ENCODE measurements at regions not wholly inside any gene's neighbourhood (a gene's known extent, or its start where the extent isn't known, plus 50 kb on each side); places are given as distances from the start of the nearest gene placed in this dataset.
A peak's percentile ranks its signal among the peaks of the same experiment; 100 is the strongest.

DNA sequence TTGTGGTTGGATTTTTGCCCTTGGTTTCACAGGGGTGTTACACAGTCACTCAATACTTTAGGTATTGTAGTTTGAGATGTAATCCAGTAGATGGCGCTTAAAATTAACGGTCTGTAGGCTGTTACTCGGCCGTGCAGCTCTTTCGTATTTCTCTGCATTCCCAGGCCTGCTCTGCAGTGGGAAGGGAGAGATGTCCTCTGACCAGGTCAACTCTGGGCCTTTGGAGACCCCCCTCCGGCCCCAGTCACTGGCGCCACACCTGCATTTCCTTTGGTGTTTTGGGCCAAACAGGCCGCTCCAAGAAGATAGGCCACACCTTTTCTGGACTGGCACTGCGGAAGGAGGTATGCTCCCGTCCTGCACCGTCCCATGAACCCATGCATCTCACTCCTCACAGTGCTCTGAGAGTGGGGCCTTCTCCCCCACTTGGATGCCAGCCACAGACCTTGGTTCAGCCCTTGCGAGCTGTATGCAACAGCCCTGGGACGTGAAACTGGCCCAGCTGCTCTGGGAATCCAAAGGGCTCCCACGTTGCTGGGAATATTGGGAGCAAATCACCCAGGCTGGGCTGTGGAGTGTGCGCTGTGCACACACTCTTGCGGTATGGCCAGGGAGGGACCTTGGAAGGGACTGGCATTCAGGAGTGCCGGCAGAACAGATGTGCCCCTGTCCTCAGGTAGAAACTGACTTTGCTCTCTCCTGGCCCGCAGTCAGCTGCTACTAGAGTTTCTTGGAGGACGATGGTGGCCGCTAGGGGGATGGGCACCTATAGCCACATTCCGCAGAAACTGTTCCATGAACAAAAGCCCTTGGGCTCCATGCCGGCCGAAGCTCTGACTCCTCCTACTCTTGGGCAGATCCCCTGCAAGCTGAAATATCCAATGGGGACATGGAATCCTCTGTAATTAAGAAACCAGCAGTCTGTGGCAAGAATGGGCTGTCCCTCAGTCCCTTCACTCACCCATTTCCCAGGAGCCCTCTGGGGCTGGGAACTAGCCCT lies 410.5 kb upstream of the CADM2 start:
- Histone ChIP-seq H3K36me3 (no peaks in the 10 kb centered on the region), H3K27me3 (no peaks in the 10 kb centered on the region), H3K4me3 (no peak overlapping the region), H3K27ac (no peak overlapping the region), H3K9me3 (no peaks in the 10 kb centered on the region), H3K4me1 (no peaks in the 10 kb centered on the region)
- TF ChIP-seq CTCF (IDR thresholded peaks at IDR 0.05): peak; percentile 45 to 70
- no peak for DNase-seq (ENCODE audit: low spot score)

- DNase-seq (ENCODE audit: low spot score): no peak
- H3K36me3 ChIP-seq: no peaks in the 10 kb centered on the region
- H3K27ac ChIP-seq: no peak overlapping the region
- H3K27me3 ChIP-seq: no peaks in the 10 kb centered on the region
- no peaks in the 10 kb centered on the region for H3K4me1 ChIP-seq
- no peak for TF ChIP-seq CTCF (IDR thresholded peaks at IDR 0.05)
- H3K9me3 ChIP-seq: no peaks in the 10 kb centered on the region
- no peak overlapping the region for H3K4me3 ChIP-seq
Measured at GRCh38 chr3:84555629-84556028, 403.2 kb upstream of the CADM2 start.

DNA sequence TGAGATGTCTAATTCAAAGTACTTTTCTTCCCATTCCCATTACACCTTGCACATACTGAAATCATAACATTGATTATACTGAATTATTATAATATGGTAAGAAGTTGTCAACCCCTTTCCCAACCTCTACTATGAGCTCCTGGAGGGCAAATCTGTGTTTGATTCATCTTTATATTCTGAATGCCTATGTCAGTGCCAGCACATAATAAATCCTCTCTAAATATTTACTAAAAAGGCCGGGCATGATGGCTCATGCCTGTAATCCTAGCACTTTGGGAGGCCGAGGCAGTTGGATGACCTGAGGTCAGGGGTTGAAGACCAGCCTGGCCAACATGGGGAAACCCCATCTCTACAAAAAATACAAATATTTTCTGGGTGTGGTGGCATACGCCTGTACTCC lies 392.5 kb upstream of the CADM2 start:
- Histone ChIP-seq H3K4me1 (no peaks in the 10 kb centered on the region), H3K4me3 (no peak overlapping the region), H3K9me3 (no peaks in the 10 kb centered on the region), H3K36me3 (no peaks in the 10 kb centered on the region), H3K27me3 (no peaks in the 10 kb centered on the region), H3K27ac (no peak overlapping the region)
- no peak for TF ChIP-seq CTCF (IDR thresholded peaks at IDR 0.05)
- no peak for DNase-seq (ENCODE audit: low spot score)

GRCh38 chr3:84567796-84568195 lies 391.0 kb upstream of the CADM2 start:
- DNase-seq (ENCODE audit: low spot score): no peak
- no peak for TF ChIP-seq CTCF (IDR thresholded peaks at IDR 0.05)
- H3K36me3 ChIP-seq: no peaks in the 10 kb centered on the region
- no peaks in the 10 kb centered on the region for H3K4me1 ChIP-seq
- no peak overlapping the region for H3K27ac ChIP-seq
- no peak overlapping the region for H3K4me3 ChIP-seq
- no peaks in the 10 kb centered on the region for H3K27me3 ChIP-seq
- no peaks in the 10 kb centered on the region for H3K9me3 ChIP-seq

DNA sequence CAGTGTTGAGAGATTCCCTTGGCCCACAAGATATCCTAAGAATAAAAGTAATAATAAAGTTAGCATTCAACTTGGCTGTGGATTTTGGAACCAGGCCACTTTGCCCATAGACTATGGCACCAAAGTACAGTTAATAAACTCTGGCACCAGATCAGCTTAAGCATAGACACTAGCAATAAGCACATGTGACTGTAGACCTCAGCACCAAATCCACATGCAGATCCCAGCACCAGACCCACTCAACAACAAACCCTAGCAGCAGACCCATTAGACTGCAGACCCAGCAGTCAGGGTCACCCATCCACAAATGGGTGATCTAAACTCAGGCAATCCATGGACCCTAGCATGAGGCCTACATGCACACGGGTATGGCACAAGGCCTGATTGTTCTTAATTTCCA lies 384.8 kb upstream of the CADM2 start:
- H3K4me1 ChIP-seq: no peaks in the 10 kb centered on the region
- no peaks in the 10 kb centered on the region for H3K27me3 ChIP-seq
- no peak overlapping the region for H3K27ac ChIP-seq
- peaks cover 0 to 11% of the 10 kb centered on the region in 2 donors for H3K9me3 ChIP-seq
- TF ChIP-seq CTCF (IDR thresholded peaks at IDR 0.05): no peak
- H3K36me3 ChIP-seq: no peaks in the 10 kb centered on the region
- no peak overlapping the region for H3K4me3 ChIP-seq
- no peak for DNase-seq (ENCODE audit: low spot score)

Measured in right atrium auricular region (tissue), 2 donors.